H9 (cell line): ENCODE measurements at regions not wholly inside any gene's neighbourhood (a gene's known extent, or its start where the extent isn't known, plus 50 kb on each side); places are given as distances from the start of the nearest gene placed in this dataset.

Source experiments
- DNase-seq: peaks from one replicate; pipeline ENCODE4 v3.0.0-alpha.2; 2017
- H2AFZ ChIP-seq: one replicate; pipeline ENCODE4 v1.6.1; 2013; ENCODE audit warnings: mild to moderate bottlenecking, low read length, control low read depth, moderate library complexity
- H2AK5ac ChIP-seq: 2 replicates; pipeline ENCODE4 v1.6.1; 2013; ENCODE audit warnings: low read length, control low read depth, mixed read lengths; ENCODE audit not compliant: insufficient read length
- H2BK120ac ChIP-seq: one replicate; pipeline ENCODE4 v1.6.1; 2013; ENCODE audit warnings: low read depth, mild to moderate bottlenecking, low read length, control low read depth, inconsistent platforms; ENCODE audit not compliant: poor library complexity, severe bottlenecking
- H2BK12ac ChIP-seq: 2 replicates; pipeline ENCODE4 v1.6.1; 2013; ENCODE audit warnings: low read length, control low read depth, mixed read lengths, low read depth; ENCODE audit not compliant: insufficient read length
- H2BK15ac ChIP-seq: 2 replicates; pipeline ENCODE4 v1.6.1; 2013; ENCODE audit warnings: low read depth, low read length, control low read depth
- H2BK20ac ChIP-seq: one replicate; pipeline ENCODE4 v1.6.1; 2013; ENCODE audit warnings: low read depth, mild to moderate bottlenecking, low read length, control low read depth, inconsistent platforms; ENCODE audit not compliant: poor library complexity, severe bottlenecking
- H2BK5ac ChIP-seq: 2 replicates; pipeline ENCODE4 v1.6.1; 2013; ENCODE audit warnings: low read length, control low read depth, mixed read lengths; ENCODE audit not compliant: insufficient read length
- H3K14ac ChIP-seq: 2 replicates; pipeline ENCODE4 v1.6.1; 2013; ENCODE audit warnings: low read length, control low read depth; ENCODE audit not compliant: insufficient read depth
- H3K18ac ChIP-seq: 2 replicates; pipeline ENCODE4 v1.6.1; 2013; ENCODE audit warnings: low read depth, mild to moderate bottlenecking, mixed read lengths, low read length, control low read depth; ENCODE audit not compliant: insufficient read length
- H3K23ac ChIP-seq: 2 replicates; pipeline ENCODE4 v1.6.1; 2013; ENCODE audit warnings: low read length, control low read depth, mixed read lengths, low read depth; ENCODE audit not compliant: insufficient read length
- H3K23me2 ChIP-seq: 2 replicates; pipeline ENCODE4 v1.6.1; 2013; ENCODE audit warnings: low read depth, mild to moderate bottlenecking, mixed read lengths, low read length, control low read depth; ENCODE audit not compliant: insufficient read length, poor library complexity, severe bottlenecking
- H3K27ac ChIP-seq: 2 replicates; pipeline ENCODE4 v1.5.1; 2013; ENCODE audit warnings: low read length, control low read depth, mixed read lengths, low read depth; ENCODE audit not compliant: insufficient read length
- H3K27me3 ChIP-seq: 2 replicates; pipeline ENCODE4 v1.6.1; 2013; ENCODE audit warnings: low read length, control low read depth, inconsistent platforms; ENCODE audit not compliant: insufficient read depth
- H3K4ac ChIP-seq: 2 replicates; pipeline ENCODE4 v1.6.1; 2013; ENCODE audit warnings: low read depth, mild to moderate bottlenecking, control low read depth, inconsistent platforms, low read length, moderate library complexity
- H3K4me1 ChIP-seq: 2 replicates; pipeline ENCODE4 v1.6.1; 2013; ENCODE audit warnings: low read length, control low read depth, inconsistent platforms; ENCODE audit not compliant: insufficient read depth
- H3K4me2 ChIP-seq: 2 replicates; pipeline ENCODE4 v1.6.1; 2013; ENCODE audit warnings: low read length, control low read depth, mixed read lengths; ENCODE audit not compliant: insufficient read length, insufficient read depth
- H3K56ac ChIP-seq: 2 replicates; pipeline ENCODE4 v1.6.1; 2013; ENCODE audit warnings: low read depth, mild to moderate bottlenecking, mixed read lengths, low read length, control low read depth; ENCODE audit not compliant: insufficient read length
- H3K79me1 ChIP-seq: 2 replicates; pipeline ENCODE4 v1.6.1; 2013; ENCODE audit warnings: low read depth, mild to moderate bottlenecking, moderate library complexity, low read length, control low read depth, inconsistent platforms; ENCODE audit not compliant: insufficient read depth, poor library complexity, severe bottlenecking
- H3K79me2 ChIP-seq: 2 replicates; pipeline ENCODE4 v1.6.1; 2013; ENCODE audit warnings: low read length, control low read depth, inconsistent platforms; ENCODE audit not compliant: insufficient read depth
- H3K9ac ChIP-seq: 2 replicates; pipeline ENCODE4 v1.6.1; 2013; ENCODE audit warnings: low read length, control low read depth, mixed read lengths; ENCODE audit not compliant: insufficient read length; ENCODE audit errors: extremely low read depth
- H3K9me3 ChIP-seq: one replicate; pipeline ENCODE4 v1.6.1; 2013; ENCODE audit warnings: low read depth, low read length, inconsistent platforms; ENCODE audit not compliant: control insufficient read depth
- H3T11ph ChIP-seq: one replicate; pipeline ENCODE4 v1.6.1; 2013; ENCODE audit warnings: mild to moderate bottlenecking, low read length, control low read depth, inconsistent platforms
- H4K20me1 ChIP-seq: one replicate; pipeline ENCODE4 v1.6.1; 2013; ENCODE audit not compliant: control insufficient read depth, insufficient read length, insufficient read depth
- H4K5ac ChIP-seq: 2 replicates; pipeline ENCODE4 v1.6.1; 2013; ENCODE audit warnings: low read depth, mild to moderate bottlenecking, mixed read lengths, low read length, control low read depth; ENCODE audit not compliant: insufficient read length
- H4K8ac ChIP-seq: replicated peaks from 2 replicates; pipeline ENCODE4 v1.6.1; 2013; ENCODE audit warnings: low read length, control low read depth, mixed read lengths, low read depth; ENCODE audit not compliant: insufficient read length
- H4K91ac ChIP-seq: 2 replicates; pipeline ENCODE4 v1.6.1; 2013; ENCODE audit warnings: low read depth, mild to moderate bottlenecking, moderate library complexity, mixed read lengths, low read length, control low read depth; ENCODE audit not compliant: insufficient read length
- H3K27ac Mint-ChIP-seq, 3 experiments: 2 replicates in 2 of 3; 3 replicates in 1 of 3; pipeline ENCODE4 v1.8.0; 2020 to 2021; ENCODE audit warnings: mixed read lengths in 3 of 3, mild to moderate bottlenecking in 1 of 3, moderate library complexity in 1 of 3
- H3K27me3 Mint-ChIP-seq: 2 replicates; pipeline ENCODE4 v1.8.0; 2021; ENCODE audit warnings: low read depth, mild to moderate bottlenecking, moderate library complexity, mixed read lengths
- H3K36me3 Mint-ChIP-seq, 3 experiments: 2 replicates in 2 of 3; 3 replicates in 1 of 3; pipeline ENCODE4 v1.8.0; 2020 to 2021; ENCODE audit warnings: low read depth in 3 of 3, mixed read lengths in 3 of 3; ENCODE audit not compliant: insufficient read depth in 1 of 3
- H3K4me1 Mint-ChIP-seq, 2 experiments: 2 replicates each; pipeline ENCODE4 v1.8.0; 2020; ENCODE audit warnings: mixed read lengths in 2 of 2
- H3K4me3 Mint-ChIP-seq, 2 experiments: 2 replicates in 1 of 2; 3 replicates in 1 of 2; pipeline ENCODE4 v1.8.0; 2020 to 2021; ENCODE audit warnings: mild to moderate bottlenecking in 2 of 2, mixed read lengths in 2 of 2, moderate library complexity in 1 of 2
- H3K9me3 Mint-ChIP-seq, 2 experiments: 2 replicates in 1 of 2; 3 replicates in 1 of 2; pipeline ENCODE4 v1.8.0; 2020; ENCODE audit warnings: mild to moderate bottlenecking in 2 of 2, mixed read lengths in 2 of 2, moderate library complexity in 1 of 2
- WGBS: extraction: QIAGEN DNeasy Blood & Tissue Kit; methylation state at CpG from one replicate; pipeline ENCODE4 v1.1.7; 2013; ENCODE audit warnings: missing lambda C conversion rate, low lambda C conversion rate, mixed read lengths; ENCODE audit not compliant: insufficient read length; ENCODE audit errors: extremely low coverage; 5-methylcytosine and 5-hydroxymethylcytosine counted together
- TF ChIP-seq, protein P1 (sequence below): fragments of 200-600 bp; sonication (generic); conservative IDR thresholded peaks from 3 replicates; pipeline ENCODE4 v1.8.0; 2021; ENCODE audit warnings: antibody characterized with exemption, mild to moderate bottlenecking

DNA sequence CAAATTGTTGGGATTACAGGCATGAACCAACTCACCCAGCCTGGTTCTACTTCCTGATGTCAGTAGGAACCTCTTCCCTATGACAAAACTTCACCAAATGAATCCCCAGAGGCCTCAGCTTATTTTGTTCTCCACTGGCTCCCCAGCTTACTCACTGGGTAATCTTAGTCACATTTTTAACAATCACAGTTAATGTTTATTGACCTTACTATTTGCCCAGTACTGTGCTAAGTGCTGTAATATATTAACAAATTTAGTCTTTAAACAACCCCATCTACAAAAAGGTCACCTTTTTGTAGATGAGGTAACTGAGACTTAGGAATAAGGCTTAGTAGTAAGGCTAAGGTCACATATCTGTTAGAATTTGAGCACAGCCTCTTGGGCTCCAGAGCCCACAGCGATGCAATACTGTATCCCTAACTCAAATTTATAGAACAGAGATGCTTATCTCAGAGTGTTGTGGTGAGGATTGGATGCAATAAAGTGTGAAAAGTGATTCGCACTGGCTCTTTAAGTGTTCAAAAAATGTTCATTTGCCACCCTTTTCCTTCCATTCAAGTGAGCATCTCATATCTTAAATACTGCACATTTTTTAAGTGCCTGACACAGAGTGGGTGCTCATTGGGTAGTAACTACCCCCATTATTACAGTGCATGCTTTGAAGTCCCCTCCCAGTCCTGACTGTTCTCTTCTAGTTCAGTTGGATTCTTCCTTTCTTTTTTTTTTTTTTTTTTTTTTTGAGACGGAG is 146.4 kb upstream of the ARHGAP5 start:
- WGBS: no CpG with 5 or more reads among the region's 3 CpGs
- Histone ChIP-seq H3K79me2 (no peaks in the 10 kb centered on the region), H3K4me2 (no peak overlapping the region), H2BK120ac (no peak overlapping the region), H2AFZ (no peak overlapping the region), H3K4ac (no peak overlapping the region), H3K9me3 (no peaks in the 10 kb centered on the region), H3K23me2 (no peaks in the 10 kb centered on the region), H3K9ac (no peak overlapping the region), H4K91ac (no peak overlapping the region), H3K79me1 (no peaks in the 10 kb centered on the region), H2BK20ac (no peak overlapping the region), H4K20me1 (no peaks in the 10 kb centered on the region), H3K56ac (no peak overlapping the region), H2AK5ac (no peak overlapping the region), H3K23ac (no peak overlapping the region), H3K14ac (no peak overlapping the region), H4K5ac (no peak overlapping the region), H2BK5ac (no peak overlapping the region), H2BK12ac (no peak overlapping the region), H2BK15ac (no peak overlapping the region), H3K27ac (no peak overlapping the region), H3K27me3 (peaks cover 5% of the 10 kb centered on the region; the same call in 1 of the 2 replicates), H3T11ph (no peak overlapping the region), H3K18ac (no peak overlapping the region), H4K8ac (no peak overlapping the region), H3K4me1 (peaks cover 13% of the 10 kb centered on the region)
- TF ChIP-seq, protein P1, sequence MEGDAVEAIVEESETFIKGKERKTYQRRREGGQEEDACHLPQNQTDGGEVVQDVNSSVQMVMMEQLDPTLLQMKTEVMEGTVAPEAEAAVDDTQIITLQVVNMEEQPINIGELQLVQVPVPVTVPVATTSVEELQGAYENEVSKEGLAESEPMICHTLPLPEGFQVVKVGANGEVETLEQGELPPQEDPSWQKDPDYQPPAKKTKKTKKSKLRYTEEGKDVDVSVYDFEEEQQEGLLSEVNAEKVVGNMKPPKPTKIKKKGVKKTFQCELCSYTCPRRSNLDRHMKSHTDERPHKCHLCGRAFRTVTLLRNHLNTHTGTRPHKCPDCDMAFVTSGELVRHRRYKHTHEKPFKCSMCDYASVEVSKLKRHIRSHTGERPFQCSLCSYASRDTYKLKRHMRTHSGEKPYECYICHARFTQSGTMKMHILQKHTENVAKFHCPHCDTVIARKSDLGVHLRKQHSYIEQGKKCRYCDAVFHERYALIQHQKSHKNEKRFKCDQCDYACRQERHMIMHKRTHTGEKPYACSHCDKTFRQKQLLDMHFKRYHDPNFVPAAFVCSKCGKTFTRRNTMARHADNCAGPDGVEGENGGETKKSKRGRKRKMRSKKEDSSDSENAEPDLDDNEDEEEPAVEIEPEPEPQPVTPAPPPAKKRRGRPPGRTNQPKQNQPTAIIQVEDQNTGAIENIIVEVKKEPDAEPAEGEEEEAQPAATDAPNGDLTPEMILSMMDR: no peak
- Mint-ChIP-seq H3K27me3 (no peaks in the 10 kb centered on the region; the same call in 1 of the 2 replicates), H3K36me3 (no peaks in the 10 kb centered on the region; a peak in 1 of 7 replicates), H3K4me1 (peaks cover 35 to 44% of the 10 kb centered on the region in 2 experiments), H3K4me3 (no peak overlapping the region), H3K27ac (no peak overlapping the region), H3K9me3 (no peaks in the 10 kb centered on the region)
- no peak for DNase-seq
